ENCODE measurements at regions not wholly inside any gene's neighbourhood (a gene's known extent, or its start where the extent isn't known, plus 50 kb on each side); places are given as distances from the start of the nearest gene placed in this dataset.

GRCh38 chr22:49620666-49621065 is 207.0 kb downstream of the BRD1 start:
- no peak for DNase-seq

DNA sequence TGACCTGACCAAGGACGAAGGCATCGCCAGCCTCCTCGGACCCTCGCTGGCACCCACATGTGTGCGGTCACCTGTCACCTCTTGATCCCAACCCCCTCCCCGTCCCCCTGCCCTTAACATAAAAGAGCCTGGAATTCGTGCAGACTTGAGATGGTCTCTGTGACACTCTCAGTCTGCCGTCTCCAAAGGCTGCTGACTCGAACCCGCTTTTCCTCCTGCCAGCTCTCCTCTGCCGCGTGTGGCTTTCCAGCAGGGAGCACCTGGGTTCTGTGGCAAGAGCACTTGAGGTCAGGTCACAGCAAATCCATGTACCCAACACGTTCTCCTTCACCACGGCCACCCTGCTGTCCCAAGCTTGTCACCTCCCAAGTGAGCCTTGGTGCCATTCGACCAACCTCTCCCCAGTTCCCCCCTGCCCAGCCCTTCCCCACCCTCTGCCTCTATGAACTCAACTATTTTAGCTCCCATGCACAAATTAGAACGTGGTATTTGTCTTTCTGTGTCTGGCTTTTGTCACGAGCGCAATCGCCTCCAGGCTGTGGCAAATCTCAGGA is 207.6 kb downstream of the BRD1 start:
- DNase-seq: no peak

GRCh38 chr22:49619301-49619700 is 208.4 kb downstream of the BRD1 start:
- no peak for DNase-seq

DNA sequence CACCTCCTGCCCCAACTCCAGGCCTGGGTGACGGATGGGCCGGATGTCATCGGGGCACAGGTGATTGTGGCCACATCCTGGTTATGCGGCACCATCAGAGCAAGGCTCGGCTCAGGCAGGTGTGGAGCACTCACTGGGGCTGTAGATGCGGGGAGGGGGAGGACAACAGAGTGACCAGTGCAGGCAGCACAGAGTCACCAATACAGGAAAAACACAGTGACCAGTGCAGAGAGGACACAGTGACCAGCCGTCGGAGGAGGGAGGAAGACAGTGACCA is 209.1 kb downstream of the BRD1 start:
- no peak for DNase-seq

DNA sequence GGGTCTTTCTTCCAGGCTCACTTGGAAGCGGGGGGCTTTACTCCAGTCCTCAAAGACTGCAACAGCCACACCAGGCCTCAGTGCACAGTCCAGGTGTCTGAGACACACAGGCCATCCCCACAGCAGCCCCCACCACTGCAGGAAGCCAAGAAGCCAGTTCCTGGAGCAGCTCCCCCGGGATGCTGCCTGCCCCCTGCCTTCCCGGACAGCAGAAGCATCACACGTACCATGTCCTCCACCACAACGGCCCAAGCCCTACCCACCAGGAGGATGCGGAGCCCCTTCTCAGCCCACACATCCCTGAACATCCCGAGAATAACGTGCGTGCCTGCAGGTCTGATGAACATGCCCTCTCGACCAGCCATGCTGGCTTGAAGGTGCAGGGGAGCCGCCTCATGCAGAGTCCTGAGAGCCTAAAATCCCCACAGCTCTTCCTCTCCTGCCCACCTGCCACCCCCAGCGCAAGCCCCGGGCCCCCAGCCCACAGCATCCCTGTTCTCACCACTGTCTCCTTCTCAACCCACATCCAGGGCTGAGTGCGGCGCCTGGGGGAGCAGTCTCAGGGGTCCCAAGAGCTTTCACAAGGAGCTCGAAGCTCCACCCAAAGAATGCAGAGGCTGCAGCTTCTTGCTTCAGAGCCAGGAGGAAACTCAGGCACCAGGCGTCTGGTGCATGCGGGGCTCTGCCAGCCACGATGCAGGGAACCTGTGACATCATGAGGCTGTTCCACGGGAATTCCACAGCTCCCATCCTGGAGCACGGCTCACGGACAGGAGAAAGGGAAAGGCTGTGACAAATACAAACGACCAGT is 209.6 kb downstream of the BRD1 start:
- no peak for DNase-seq

DNA sequence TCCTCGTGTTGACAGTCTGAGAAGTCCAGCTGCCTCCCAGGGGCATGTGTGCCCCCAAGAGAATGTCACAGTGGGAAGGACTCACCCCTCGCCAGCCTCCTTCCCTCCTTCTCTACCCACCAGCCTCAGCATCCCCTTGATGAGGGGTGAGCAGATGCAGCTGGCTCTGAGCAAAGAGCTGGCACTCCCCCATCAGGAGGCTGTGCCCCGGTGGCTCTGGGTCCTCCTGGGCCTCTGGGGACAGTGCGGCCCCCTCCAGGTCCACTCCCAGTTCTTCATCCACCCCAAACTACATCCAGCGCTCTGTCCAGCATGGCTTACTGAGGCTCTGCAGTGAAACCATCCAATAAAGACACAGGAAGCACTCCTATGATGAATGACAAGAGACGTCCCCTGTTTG is 210.4 kb downstream of the BRD1 start:
- DNase-seq: no peak

GRCh38 chr22:49616356-49617231 is 211.1 kb downstream of the BRD1 start:
- no peak for DNase-seq

DNA sequence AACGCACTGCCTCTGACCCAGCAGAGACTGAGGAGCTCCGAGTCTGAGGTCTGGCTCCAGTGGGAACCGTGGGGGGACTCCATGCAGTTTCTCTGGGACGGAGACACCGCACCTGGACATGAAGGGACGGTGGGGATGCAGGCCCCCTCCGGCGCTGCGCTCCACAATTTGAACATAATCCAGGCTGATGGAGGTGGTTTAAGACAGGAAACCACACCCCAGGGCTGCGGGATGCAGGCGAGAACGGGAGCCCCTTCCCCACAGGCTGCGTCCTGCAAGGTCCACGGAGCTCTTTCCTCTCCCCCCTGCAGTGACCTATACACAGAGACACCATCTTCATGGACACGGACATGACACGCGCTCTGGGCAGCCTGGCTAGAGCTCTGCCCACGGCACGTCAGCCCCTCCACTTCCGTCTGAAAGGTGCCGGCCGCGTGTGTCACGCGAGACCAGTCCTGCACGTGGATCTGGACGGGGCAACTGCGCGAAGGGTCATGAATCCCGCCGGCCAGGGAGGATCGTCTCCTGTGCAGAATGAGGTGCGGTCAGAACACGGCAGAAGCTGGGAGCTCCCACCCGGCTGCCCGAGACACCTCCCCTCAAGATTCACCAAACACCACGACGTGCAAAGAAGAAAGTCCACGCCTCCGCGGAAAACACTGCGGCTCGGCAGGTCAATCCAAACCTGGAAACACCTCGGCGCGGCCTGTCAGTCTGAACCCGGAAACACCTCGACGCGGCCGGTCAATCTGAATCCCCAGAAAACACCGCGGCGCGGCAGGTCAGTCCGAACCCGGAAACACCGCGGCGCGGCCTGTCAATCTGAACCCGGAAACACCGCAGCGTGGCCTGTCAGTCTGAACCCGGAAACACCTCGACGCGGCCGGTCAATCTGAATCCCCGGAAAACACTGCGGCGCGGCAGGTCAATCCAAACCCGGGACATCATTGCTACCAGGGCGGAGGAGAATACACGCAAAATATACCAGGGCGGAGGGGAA is 212.4 kb downstream of the BRD1 start:
- no peak for DNase-seq

DNA sequence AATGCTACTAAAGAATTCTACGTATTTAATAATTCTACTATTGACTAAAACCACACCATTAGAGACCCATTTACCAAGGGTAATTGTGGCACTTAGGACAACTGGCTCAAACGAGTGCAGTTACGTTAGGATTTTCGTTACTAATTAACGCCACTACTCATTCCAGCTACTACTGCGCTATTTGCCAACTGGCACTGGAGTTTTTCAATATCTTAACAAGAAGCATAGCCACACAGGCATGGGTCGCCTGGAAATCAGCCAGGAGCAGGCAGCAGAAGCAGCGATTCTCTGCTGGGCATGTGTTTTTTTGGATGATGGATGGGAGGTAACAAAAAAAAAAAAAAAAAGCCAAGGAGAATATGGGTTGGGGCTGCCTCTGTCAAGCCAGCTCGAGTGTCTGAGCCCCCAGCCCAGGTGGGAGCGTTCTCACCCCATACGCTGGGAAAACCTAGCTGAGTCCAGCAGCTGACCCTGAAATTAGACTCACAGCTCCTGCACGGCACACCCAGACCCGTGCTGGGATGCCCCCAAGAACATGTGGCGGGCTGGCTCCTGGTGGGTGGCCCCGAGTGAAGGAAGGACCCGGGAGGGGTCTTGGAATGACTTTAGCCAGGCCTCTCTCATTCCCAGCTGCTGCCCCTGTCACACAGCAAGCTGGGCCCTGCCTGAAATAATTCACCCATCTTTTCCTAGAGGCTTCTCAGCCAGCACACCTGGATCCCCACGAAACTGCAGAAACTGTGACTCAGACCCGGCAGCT is 214.0 kb downstream of the BRD1 start:
- no peak for DNase-seq

DNA sequence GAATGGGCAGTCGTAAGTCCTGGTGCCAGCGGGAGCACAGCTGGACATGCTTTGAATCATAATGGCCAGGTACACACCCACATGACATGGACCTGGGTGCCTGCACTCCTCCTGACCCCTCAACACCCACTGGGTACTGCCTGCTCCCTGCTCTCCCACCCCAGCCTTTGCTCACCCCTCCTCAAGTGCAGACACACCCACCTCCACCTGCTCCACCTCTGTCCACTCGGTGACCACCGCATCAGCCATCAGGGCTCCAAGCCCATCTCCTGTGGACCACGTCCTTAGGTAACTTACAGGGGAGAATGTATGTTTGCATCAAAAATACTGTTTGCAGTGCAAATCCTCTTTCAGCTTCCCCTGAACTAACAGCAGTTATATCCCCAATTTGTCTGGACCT is 214.6 kb downstream of the BRD1 start:
- DNase-seq: no peak

DNA sequence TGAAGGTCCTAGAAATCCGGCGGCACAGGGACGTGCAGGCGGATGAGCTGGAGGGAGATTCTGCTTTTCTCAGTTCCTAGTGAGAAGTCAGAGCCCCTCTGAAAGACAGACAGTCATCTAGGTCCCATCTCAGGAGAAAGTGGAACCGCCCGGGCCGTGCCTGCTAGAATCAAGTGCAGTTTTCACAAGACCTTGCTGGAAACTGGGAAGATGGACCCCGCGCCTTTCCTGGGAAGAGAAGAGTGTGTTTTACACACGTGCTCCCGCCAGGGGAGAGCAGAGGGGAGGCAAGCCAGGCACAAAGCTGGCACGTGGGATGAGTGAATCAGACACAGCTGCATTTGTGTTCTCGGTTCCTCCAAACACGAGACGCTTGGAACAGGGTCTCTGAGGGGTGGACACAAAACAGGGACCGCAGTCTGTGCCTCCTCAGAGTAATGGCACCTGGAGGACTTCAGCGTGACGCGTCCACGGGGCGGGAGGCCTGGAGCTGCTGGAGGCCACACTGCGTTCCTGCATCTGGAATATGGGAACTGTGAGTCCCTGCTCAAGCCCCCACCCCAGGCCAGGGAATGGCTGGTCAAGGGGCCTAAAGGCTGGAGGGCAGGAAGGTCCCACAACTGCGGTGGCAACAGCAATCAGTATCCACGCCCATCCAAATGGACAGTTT is 218.3 kb downstream of the BRD1 start:
- DNase-seq: no peak

DNA sequence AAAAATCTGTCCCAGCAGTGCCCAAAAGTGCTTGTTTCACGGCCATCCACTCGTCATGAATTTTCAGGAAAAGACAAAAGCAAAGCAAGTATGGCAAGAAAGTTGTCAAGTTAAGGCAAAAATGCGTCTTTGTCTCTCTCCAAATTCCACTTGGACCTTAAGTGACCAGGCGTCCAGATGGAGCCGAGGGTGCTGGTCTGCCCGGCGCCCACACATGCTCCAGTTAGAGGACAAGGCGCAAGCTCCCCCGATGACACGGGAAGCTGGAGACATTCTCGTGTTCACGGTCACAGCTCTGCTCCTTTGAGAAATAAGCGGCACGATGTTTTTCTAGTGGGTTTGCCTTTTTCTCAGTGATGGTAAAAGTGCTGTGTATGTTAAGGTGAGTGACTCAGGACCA is 219.0 kb downstream of the BRD1 start:
- no peak for DNase-seq

DNA sequence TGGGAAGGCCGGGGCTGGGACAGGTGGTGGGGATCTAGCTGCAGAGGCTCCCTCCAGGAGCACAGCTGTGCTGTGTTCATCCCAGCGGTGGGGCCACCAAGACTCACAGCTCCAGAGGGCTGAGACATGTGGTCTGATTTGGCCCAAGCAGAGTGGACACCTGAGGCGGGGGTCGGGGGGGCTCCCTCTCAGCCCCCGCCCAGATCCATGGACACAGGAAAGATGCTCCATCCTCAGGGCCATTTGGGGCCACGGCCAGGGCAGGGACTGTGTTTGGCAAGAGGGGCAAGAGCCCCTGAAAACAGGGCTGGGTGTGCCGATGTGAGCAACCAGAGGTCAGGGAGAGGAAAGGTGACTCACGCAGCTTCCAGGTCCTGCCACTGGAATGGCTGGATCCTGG is 219.4 kb downstream of the BRD1 start:
- DNase-seq: no peak

DNA sequence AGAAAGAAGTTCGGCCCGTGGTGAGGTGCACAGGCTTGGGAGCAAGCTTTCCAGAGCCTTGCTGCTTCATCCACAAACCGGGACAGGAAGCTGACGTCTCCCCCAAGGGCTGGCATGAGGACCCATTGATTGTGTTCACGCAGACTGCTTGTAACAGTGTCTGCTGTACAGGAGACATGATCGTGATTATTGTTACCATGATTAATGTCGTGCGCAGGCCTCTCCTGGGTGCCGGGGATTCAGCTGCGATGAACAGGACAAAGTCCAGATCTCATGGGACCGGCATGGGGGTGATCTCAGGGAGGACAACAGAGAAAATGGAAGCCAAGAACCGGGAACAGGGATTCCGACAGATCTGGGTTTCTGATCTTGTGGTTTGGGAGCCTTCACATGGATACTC is 219.9 kb downstream of the BRD1 start:
- no peak for DNase-seq

GRCh38 chr22:49606562-49607290 is 220.9 kb downstream of the BRD1 start:
- no peak for DNase-seq

DNA sequence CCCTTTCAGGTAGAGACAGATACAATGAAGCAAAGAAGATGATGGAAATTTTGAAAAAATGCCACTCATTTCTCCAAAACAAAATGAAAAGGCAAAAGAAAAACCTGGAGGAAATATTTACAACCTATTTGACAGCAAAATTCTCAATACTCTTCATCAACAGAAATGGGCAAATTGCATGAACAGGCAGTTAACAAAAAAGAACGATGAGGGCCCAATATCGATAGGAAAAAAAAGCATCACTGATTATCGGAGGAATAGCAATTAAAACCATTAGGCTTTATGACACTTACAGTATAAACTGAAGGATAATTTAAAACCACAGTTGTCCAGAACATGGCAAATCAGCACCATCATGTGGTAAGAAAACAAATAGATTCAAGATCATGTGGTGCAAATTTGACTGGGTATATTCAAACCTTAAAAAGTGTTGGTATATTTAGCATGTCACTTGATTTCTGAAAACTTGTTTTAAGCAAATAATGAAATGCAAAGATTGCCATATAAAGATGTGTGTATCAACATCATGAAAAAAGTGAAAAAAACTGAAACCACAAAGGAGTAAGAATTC is 222.9 kb downstream of the BRD1 start:
- no peak for DNase-seq

DNA sequence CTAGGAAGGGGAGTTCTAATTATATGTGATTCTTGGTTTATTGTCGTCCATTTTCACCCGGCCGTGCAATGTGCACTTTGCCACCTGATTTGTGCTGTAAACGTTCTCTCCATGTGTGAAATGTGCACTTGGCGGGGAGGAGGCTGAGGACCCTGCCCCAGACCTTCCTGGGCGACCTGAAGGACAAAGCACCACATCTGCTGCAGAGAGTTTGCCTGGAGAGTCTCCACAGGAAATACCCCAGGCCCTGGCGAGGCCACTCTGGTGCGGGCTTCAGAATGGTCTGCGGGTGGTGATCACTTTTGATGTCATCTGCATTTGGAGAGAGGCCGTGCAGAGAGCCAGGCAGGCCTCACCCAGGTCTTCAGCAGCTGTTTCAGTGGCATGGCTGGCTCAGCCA is 224.7 kb downstream of the BRD1 start:
- no peak for DNase-seq

GRCh38 chr22:49602481-49602880 is 225.2 kb downstream of the BRD1 start:
- no peak for DNase-seq

DNA sequence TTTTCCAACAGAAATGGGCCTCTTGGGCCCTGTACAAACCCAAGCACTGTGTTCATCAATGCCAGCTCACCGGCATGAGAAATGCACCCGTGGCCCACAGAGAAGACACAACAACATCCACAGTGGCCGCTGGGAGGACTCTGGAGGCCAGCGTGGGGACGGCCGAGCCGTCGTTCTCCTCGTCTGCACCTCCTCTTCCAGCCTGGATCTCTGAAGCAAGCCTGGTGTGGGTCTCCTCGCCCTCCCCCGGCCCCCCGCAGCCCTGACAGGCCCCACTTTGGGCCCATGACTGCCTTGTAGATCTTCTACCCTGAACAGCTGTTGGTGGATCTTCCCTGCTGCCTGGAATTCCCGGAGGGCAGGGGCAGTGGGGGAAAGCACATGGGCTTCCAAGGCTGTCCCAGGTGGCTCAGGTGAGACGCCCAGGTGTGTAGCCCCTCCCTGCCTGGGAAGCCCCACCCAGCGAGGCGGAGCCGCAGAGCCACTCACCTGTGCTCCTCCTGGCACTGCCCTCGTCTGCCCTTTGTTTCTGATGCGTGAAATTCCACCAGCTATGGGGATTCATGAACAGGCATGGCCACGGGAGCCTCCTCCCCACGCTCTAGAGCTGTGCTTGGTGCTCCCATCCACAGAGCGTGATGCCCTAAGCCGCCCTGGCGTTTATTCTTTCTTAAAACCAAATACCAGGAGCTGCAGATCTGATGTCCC is 225.9 kb downstream of the BRD1 start:
- no peak for DNase-seq
